HG02840 (cell line): ENCODE measurements at regions not wholly inside any gene's neighbourhood (a gene's known extent, or its start where the extent isn't known, plus 50 kb on each side); places are given as distances from the start of the nearest gene placed in this dataset.
"Not testable (repeated sequence)": the region's sequence is repeated elsewhere in the genome, so short reads cannot be mapped to it uniquely, and the experiment has no call there.

ENCODE experiments used
- ATAC-seq: cut with Tn5 transposase; IDR thresholded peaks from one replicate; pipeline ENCODE4 v1.9.1; 2021; ENCODE audit warnings: mild to moderate bottlenecking, moderate library complexity, moderate number of reproducible peaks; ENCODE audit not compliant: unreplicated experiment, low FRiP score

DNA sequence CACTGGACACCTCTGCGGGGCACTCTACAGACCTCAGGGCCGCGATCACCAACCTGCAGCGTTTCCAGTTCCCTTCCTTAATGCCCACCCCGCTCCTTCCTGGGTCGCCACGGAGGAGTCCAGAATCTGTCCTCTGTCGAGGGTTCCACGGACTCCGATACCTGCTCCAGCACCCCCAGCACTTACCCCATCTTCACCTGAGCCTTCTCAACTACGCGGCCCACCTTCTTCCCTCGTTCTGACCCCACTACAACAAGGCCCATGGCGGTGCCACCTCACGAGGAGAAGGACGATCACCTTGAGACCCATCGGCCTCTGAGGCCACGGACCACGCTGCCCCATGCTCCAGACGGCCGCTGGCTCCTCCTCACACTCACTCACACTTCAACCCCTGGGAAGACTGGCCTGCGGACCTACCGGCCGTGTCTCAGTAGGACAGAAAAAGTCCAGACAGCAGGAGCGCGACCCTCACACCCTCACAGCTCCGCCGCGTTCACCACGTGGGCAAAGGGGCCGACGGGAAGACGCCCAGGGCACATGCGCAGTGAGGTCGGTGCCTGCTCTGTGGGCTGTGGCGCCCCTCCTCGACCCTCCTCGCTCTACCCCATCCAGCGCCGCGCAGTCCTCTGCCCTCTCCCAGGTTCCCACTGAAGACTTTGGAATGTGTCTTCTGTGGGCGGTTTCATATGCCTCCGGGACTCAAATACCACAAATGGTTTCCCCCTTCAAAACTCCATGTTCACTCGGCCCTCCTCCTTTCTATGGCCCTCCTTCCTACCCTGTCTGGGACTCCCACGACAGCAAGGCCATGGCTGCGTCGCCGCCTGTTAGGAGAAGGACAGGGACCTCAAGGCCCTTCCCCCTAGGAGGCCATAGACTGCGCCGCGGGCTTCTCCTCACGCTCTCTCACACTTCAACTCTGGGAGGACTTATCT, 193.9 kb upstream of the PHF14 start:
- no peak for ATAC-seq

DNA sequence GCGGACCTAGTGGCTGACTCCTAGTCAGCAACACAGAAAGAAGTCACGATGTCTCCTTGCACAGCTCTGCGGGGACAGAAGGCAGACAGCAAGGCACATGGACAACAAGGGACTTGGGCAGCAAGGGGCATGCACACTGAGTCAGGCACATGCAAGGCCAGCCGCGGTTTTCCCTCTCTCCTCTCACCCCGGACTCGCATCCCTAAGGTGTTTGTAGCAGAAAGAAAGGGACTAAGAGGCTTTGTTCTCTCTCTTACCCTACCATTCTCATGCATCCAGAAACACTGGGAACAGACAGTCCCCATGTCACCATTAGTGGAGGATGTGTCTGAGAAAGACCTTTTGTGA, 193.3 kb upstream of the PHF14 start:
- no peak for ATAC-seq

DNA sequence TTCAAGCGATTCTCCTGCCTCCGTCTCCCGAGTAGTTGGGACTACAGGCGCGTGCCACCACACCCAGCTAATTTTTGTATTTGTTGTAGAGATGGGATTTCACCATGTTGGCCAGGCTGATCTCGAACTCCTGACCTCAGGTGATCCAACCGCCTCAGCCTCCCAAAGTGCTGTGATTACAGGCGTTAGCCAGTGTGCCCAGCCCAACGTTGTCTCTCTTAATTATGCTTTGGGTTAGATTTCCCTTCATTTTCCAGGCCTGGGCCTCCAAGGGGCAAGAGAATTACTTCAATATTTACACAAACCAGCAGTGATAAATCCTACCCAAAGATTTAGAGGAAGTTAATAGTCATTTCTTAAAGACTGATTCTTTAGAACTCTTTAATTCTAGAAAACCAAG, 186.7 kb upstream of the PHF14 start:
- ATAC-seq: not testable (repeated sequence)

DNA sequence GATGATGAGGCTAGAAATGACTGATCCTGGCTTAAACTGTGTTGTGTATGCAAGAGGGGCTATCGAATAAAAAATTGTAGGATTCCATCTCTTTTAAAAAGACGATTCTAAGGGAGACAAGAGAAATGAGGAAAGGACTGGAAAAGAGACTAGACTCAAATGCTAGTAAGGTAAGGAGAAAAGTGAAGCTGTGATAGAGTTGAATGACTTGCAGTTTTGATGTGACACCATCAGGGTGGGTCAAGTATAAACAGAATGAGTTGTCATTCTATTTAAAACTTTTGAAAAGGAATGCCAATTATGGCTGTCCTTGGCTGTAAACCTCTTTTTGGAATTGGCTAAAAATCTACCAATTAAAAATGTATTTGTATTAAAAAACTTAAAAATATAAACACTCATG, 184.5 kb upstream of the PHF14 start:
- ATAC-seq: no peak

DNA sequence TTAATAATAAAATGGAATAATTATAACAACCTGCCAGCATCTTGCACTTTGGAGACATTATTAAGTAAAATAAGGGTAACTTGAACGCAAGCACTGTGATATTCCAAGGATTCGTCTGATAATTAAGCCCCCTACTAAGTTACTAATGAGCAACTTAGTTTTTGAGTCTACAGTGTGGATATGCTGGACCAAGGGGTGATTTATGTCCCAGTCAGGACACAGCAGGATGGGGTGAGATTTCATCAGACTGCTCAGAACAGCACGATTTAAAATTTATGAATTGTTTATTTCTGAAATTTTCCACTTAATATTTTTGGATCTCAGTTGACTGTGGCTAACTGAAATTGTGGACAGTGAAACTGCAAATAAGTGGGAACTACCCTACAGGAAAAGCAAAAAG, 182.8 kb upstream of the PHF14 start:
- no peak for ATAC-seq

DNA sequence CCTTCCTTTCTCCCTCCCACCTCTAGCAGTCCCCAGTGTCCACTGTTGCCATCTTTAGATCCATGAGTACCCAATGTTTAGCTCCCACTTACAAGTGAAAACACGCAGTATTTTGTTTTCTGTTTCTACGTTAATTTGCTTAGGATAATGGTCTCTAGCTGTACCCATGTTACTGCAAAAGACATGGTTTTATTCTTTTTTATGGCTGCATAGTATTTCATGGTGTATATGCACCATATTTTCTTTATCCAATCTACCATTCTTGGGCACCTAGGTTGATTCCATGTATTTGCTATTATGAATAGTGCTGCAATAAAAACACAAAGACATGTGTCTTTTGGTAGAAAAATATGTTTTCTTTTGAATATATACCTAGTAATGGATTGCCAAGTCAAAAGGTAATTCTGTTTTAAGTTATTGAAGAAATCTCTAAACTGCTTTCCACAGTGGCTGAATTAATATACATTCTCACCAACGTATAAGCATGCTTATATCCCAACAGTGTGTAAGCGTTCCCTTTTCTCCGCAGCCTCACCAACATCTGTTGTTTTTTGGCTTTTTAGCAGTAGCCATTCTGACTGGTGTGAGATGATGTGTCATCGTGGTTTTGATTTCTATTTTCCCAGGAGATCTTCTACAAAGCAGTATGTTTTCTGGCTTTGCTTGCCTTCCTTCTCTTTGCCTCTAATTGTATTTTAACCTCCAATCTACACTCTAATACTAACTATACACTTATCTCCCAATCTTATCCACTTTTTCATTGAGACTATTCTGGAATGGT, 179.5 kb upstream of the PHF14 start:
- ATAC-seq: no peak

DNA sequence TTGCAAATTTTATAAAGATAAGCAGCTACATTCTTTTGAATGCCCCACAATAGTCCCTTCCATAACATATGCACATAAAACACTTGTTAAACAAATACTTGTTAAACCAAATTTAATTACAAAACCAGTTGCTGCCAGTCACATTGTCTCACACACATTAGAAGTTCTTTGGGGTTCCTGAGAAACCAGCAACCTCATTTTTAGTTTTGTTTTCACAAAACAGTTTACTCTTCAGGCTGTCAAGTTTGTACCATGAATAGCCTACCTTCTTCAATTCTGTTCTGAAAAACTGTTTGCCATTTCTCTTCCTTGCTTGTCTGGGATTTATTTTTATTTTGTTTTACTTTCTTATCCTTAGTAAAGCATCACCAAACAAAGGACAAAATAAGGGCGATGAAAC, 176.5 kb upstream of the PHF14 start:
- ATAC-seq: no peak

DNA sequence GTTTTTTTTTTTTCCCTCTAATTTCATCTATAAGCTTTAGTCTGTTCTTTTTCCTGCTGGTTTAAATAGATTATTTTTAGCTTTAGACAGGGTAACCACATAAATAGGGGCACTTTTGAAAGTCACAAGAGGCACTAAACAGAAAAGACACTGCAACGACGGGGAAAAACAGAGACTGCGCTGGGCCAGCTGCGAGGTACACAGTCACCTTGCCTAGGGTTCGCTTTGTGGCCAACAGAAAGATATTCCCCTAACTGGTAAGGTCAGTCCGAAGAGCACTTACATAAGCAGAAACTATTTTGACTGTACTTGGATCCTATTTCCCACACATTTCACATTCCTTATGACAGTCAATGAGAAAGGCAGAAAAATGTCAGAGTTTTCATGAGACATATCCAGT, 175.6 kb upstream of the PHF14 start:
- ATAC-seq: no peak

DNA sequence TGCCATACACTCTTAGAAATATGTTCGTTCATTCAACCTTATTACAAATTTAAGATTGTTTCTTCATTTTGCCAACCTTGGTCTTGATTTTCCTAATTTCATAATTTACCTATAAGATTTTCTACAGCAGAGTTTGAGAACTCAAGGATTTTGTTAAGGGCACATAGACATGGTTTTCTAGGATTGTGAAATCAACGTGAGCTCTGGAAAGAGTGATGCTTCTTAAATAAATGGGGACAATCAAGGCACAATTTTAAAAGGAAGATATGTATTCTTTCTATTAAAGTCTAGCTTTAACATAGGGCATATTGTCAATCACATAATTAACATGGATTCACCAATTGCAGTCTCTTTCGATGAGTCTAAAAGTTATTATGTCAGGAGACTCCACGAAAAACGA, 174.2 kb upstream of the PHF14 start:
- ATAC-seq: no peak

DNA sequence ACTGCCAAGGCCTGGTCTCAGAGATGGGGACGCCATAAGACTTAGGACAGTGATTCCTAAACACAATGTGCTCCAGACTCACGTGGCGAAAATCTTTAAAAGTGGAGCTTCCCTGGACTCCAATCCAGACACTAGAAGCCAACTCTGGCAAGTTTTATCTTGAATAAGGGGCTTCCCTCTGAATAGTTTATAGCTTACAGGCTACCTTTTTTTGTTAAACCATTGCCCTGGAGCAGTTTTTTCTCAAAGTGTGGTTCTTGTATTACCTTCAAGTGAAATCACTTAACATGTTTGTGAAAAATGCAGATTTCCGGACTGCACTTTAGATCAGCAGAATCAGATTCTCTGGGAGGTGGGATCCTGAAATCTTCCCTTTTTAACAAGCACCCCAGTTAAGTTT, 171.7 kb upstream of the PHF14 start:
- no peak for ATAC-seq

DNA sequence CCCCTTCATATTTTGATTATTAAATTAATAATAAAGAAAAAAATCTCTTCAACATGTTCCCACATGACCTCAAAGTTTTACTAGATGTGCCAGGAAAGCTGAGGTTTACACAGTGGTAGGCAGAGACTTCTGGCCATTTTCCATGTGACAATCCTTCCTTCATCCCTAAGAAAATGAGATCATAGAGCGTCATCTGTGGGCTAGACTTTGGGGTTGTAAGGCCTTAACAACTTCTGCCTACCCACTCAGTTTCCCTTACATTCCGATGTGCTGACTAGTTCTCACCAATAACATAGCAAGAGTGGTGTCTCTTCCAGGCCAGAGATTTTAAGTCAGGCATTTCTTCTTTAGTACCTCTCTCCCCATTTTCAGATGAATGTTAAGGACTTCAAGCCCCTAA, 171.1 kb upstream of the PHF14 start:
- no peak for ATAC-seq

DNA sequence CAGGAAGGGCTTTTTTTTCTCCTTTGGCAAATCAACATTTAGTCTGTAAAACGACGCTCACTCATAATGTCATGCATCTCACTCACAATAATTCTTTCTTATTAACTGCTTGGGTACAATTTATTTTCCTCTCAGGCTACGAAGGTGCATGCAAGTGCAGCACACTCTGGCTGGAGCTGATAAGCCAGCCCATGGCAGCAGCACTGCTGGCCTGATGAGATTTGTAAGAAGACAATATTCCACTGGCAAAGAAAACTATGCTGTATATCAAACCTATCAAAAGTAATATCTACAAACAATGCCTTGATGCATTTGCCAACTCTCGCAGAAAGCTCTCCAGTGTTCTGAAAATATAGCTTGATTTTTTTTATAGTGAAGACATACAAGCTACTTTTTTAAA, 170.0 kb upstream of the PHF14 start:
- no peak for ATAC-seq

DNA sequence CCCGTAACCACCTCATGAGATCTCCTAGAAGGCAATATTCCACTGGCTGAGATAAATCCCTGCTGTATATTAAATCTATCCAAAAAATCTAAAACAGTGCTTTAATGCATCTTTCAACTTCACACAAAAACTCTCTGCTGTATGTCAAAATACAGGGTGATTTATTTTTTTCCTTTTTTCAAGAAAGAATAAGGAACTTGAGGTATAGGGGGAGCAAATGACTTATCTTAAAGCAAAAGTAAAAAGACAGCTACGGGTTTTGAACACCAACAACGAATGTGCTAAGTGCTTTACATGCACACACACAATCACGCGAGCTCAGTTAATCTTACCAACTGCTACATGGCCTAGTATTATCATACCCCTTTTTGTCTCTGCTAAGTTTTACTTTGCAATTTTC, 168.9 kb upstream of the PHF14 start:
- no peak for ATAC-seq

DNA sequence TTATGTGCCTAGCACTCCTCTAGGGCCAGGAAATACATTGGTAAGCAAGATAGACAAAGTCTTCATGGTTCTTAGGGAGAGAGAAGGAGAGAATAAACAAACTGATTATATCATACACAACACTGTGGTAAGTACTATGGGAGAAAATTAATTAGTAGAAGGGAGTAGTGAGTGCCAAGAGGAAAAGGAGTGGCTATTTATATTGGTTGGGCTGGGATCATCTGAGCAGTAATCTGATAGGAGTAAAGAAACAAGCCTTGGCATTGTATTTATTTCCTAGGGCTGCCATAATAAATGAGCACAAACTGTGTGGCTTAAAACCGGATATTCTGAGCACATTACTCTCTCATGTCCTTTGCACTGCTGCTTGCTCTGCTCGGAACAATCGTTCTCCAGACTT, 158.1 kb upstream of the PHF14 start:
- no peak for ATAC-seq

DNA sequence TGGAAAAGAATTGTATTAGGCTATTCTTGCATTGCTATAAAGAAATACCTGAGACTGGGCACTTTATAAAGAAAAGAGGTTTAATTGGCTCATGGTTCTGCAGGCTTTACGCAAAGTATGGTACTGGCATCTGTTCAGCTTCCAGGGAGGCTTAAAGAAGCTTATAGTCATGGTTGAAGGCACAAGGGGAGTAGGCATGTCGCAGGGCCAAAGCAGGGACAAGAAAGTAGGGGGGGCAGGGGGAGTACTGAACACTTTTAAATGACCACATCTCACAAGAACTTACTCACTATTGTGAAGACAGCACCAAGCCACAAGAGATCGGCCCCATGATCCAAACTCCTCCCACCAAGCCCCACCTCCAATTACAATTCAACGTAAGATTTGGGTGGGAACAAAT, 152.5 kb upstream of the PHF14 start:
- no peak for ATAC-seq

DNA sequence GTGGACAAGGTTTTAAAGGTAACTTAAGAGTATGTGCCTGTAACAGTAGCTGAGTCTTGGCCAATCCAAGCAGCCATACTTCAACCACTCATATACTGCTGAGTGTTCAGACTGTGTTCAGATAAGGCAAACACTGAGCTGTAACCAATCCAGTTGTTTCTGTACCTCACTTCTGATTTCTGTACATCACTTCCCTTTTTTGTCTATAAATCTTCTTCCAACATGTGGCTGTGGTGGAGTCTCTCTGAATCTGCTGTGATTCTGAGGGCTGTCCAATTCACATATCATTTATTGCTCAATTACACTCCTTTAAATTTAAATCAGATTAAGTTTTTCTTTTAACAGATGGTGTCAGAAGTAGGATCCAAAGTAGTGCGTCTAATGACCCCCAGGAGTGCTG, 149.5 kb upstream of the PHF14 start:
- ATAC-seq: no peak

DNA sequence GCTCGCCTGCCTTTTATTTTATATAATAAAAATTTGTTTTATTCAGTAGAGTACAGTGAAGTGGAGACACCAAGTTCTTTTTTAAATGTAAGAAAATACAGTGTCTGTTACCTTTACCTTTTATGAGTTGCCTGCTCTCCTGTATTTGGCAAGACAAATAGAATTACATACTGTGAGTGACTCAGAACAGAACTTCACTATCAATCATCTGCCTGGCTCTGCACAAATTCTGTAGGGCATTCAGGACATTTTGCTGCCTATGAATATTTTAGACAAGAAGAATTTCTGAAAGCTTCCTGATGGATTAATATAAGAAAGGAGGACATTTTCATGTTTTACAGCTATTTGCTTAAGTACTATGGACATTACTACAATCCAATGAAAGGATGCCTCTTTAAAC, 135.4 kb upstream of the PHF14 start:
- ATAC-seq: no peak

DNA sequence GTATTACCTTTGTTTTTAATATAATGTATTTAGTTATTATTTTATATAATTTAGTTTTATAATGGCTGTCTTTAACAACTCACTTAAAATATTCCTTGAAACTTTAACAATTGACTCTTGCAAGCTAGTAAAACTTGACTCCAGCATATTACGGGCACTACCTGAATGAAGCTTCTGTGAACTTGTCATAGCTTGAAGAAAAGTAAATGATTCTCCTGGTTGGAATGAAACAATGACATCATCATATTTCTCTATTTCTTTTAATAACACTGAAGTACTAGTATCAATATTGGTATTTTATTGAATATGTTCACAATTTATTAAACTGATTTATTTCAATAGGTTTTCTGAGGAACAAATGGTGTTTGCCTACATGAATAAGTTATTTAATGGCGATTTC, 128.4 kb upstream of the PHF14 start:
- ATAC-seq: no peak

DNA sequence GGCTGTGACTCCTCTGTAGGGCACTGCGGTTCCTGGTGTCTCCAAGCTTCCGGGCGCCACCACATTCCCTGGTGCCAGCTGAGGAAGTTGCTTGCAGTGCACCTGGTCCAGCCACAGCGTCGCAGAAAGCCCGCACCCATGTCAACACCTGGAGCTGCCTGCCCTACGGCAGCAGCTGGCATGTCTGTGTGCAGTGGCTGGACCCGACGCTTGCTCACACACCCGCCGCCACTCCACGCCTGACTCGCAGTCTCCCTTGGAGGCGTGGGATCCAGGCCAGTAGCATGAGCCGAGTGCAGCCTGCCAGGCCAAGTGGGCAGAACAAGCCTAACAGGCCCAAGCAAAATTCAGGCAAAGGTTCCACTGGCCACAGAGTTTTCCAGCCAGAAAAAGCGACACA, 118.1 kb upstream of the PHF14 start:
- no peak for ATAC-seq

DNA sequence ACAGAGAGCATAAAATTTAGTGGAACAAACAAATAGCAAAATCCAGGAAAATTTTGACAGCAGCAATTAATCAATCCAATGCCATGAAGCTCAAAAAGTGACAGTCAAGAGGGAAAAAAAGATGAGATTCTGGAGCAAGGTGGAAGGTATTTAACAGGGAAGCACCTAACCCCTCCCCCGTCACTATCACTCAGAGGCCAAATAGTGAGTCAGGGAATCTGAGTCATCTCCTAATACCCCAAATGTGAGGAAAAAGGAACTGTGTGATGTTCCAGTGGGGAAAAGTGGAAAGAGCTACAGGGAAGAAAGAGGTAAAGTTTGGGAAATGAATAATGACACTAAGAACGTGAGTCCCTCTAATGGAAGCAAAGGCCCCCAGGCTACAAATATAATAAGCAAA, 113.2 kb upstream of the PHF14 start:
- no peak for ATAC-seq

DNA sequence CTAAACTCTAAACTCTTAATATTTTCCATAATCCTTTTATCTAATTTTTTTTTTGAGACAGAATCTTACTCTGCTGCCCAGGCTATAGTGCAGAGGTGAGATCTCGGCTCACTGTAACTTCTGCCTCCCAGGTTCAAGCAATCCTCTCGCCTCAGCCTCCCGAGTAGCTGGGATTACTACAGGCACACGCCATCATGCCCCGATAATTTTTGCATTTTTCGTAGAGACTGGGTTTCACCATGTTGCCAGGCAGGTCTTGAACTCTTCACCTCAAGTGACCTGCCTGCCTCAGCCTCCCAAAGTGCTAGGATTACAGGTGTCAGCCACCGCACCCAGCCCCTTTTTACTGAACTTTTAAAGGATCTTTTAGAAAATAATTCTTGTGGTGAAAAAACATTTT, 110.2 kb upstream of the PHF14 start:
- ATAC-seq: no peak

DNA sequence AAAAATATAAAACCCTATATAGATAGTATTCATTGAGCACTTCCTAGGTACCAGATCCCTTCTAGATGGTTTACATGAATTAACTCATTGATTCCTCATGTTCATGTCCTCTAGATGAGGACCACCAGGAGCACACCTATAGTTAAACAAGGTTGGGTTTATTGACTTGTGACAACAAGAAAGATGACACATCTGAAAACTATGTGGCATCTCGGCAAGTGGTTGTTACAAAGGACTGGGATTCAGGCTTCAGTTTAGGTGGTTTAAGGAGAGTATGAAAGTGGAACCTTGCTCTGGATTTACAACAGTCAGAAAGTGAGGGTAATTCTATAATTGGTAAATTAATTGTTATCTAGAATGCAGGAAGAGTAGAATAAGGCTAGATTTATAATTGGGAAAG, 99.0 kb upstream of the PHF14 start:
- no peak for ATAC-seq
